ENCODE measurements at regions not wholly inside any gene's neighbourhood (a gene's known extent, or its start where the extent isn't known, plus 50 kb on each side); places are given as distances from the start of the nearest gene placed in this dataset.

DNA sequence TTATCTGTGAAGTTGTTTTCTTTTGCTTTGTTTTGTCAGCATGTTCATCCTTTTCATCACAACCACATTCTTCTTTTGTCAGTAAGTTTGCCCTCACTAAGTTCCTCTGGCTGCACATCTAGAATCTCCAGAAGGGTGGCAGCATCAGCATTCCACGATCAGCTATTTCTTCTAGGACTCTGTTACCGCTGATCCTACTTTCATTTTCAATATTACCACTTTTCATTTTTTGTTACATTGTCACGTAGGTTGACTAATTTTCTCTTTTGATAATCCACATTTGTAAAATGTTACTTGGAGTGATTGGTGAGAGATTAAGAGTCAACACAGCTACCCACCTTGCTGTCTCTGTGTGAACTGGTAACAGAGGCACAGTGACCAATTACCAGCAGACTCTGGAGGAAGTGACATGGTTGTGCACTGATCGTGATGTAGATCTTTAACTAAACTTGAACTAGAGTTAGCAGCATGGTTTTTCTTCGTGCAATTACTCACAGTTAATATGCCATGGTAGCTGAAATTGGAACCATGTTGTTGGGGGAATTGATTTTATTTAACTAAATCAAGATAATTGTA lies 307.9 kb upstream of the SLC35B3 start:
- Histone ChIP-seq H3K9ac (ENCODE audit: low read length) (no peak overlapping the region), H3K9me3 (ENCODE audit: low read length) (no peaks in the 10 kb centered on the region), H3F3A (ENCODE audit: low read length, unreplicated experiment) (no peaks in the 10 kb centered on the region), H2AFZ (ENCODE audit: low read length) (0 out of 2 replicates have a peak overlapping the region, but pooled peaks have one; percentile 11), H3K79me2 (ENCODE audit: low read length) (no peaks in the 10 kb centered on the region), H3K9me2 (replicated peaks; ENCODE audit: low read length) (no peaks in the 10 kb centered on the region), H3K27ac (ENCODE audit: low read length) (no peak overlapping the region), H3K4me2 (ENCODE audit: low read length) (peak overlapping the region; percentile 69), H4K20me1 (ENCODE audit: low read length) (0 out of 2 replicates have a peak, but pooled peaks cover 3% of the 10 kb centered on the region), H3K4me1 (ENCODE audit: insufficient read depth, low read length) (no peaks in the 10 kb centered on the region), H3K4me3 (ENCODE audit: low read length) (peak overlapping the region; percentile 39), H3K27me3 (ENCODE audit: low read length) (0 out of 2 replicates have a peak, but pooled peaks cover 2% of the 10 kb centered on the region), H3K36me3 (ENCODE audit: low read depth, low read length) (no peaks in the 10 kb centered on the region)
- no TSS peak for BruUV-seq (replicated peaks)
- DNase-seq (no peak), ATAC-seq (no peak)
- intact Hi-C loops (cut with micrococcal nuclease), result no loop called here
- TF ChIP-seq EZH2phosphoT487 (IDR thresholded peaks at IDR 0.05; ENCODE audit: borderline replicate concordance, low read length) (no peak), EZH2 (IDR thresholded peaks at IDR 0.05; ENCODE audit: low read length, unreplicated experiment) (no peak)
- TF ChIP-seq, protein P1, sequence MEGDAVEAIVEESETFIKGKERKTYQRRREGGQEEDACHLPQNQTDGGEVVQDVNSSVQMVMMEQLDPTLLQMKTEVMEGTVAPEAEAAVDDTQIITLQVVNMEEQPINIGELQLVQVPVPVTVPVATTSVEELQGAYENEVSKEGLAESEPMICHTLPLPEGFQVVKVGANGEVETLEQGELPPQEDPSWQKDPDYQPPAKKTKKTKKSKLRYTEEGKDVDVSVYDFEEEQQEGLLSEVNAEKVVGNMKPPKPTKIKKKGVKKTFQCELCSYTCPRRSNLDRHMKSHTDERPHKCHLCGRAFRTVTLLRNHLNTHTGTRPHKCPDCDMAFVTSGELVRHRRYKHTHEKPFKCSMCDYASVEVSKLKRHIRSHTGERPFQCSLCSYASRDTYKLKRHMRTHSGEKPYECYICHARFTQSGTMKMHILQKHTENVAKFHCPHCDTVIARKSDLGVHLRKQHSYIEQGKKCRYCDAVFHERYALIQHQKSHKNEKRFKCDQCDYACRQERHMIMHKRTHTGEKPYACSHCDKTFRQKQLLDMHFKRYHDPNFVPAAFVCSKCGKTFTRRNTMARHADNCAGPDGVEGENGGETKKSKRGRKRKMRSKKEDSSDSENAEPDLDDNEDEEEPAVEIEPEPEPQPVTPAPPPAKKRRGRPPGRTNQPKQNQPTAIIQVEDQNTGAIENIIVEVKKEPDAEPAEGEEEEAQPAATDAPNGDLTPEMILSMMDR (conservative IDR thresholded peaks at IDR 0.05; ENCODE audit: low read depth, low read length), result no peak
- ChIA-PET POLR2A (ENCODE audit: unreplicated experiment) (no interaction called here), CTCF (interaction anchor here (0.6 kb wide), 2 partner anchors 207 to 1696 kb away, joined by 3 to 4 read pairs; no protein-coding TSS in a partner anchor)

DNA sequence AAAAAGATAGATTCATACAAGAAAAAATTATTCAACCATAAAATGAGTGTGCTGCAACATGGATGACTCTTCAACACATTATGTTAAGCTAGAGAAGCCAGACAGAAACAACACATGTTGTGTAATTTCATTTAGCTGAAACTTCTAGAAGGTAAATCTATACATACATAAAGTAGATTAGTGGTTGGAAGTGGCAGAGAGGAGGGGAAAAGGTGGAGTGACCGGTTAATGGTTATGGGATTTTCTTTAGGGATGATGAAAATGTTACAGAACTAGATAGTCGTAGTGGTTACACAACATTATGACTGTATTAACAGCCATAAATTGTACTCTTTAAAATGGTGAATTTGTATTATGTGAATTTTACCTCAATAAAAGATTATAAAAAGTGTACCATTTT lies 304.1 kb upstream of the SLC35B3 start:
- intact Hi-C loops (cut with micrococcal nuclease), result no loop called here
- TF ChIP-seq, protein P1 (conservative IDR thresholded peaks at IDR 0.05; ENCODE audit: low read depth, low read length), result no peak
- TF ChIP-seq EZH2phosphoT487 (IDR thresholded peaks at IDR 0.05; ENCODE audit: borderline replicate concordance, low read length), result no peak
- TF ChIP-seq EZH2 (IDR thresholded peaks at IDR 0.05; ENCODE audit: low read length, unreplicated experiment), result no peak
- Histone ChIP-seq H3K4me2 (ENCODE audit: low read length) (no peak overlapping the region), H4K20me1 (ENCODE audit: low read length) (no peaks in the 10 kb centered on the region), H3K36me3 (ENCODE audit: low read depth, low read length) (no peaks in the 10 kb centered on the region), H3F3A (ENCODE audit: low read length, unreplicated experiment) (no peaks in the 10 kb centered on the region), H3K27me3 (ENCODE audit: low read length) (peaks cover 39% of the 10 kb centered on the region), H3K9ac (ENCODE audit: low read length) (no peak overlapping the region), H3K4me1 (ENCODE audit: insufficient read depth, low read length) (no peaks in the 10 kb centered on the region), H3K27ac (ENCODE audit: low read length) (no peak overlapping the region), H3K4me3 (ENCODE audit: low read length) (no peak overlapping the region), H3K9me3 (ENCODE audit: low read length) (no peaks in the 10 kb centered on the region), H3K79me2 (ENCODE audit: low read length) (no peaks in the 10 kb centered on the region), H2AFZ (ENCODE audit: low read length) (no peak overlapping the region), H3K9me2 (replicated peaks; ENCODE audit: low read length) (no peaks in the 10 kb centered on the region)
- ChIA-PET POLR2A (ENCODE audit: unreplicated experiment) (no interaction called here), CTCF (no interaction called here)
- BruUV-seq (replicated peaks), result no TSS peak
- DNase-seq (no peak), ATAC-seq (no peak)

DNA sequence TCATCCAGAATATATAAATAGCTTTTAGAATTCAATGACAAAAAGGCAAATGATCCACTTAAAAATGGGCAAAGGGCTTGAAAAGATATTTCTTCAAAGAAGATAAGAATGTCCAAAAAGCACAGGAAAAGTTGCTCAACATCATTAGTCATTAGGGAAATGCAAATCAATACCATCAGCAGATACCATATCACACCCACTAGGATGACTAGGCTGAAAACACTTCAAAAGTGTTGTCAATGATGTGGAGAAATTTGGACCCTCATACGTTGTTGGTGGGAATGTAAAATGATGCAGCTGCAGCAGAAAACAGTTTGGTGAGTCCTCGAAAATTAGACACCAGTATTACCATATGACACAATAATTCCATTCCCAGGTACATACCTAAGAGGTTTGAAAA lies 303.6 kb upstream of the SLC35B3 start:
- Histone ChIP-seq H3K4me3 (ENCODE audit: low read length) (no peak overlapping the region), H3K27me3 (ENCODE audit: low read length) (peaks cover 43% of the 10 kb centered on the region), H3K36me3 (ENCODE audit: low read depth, low read length) (no peaks in the 10 kb centered on the region), H4K20me1 (ENCODE audit: low read length) (no peaks in the 10 kb centered on the region), H3F3A (ENCODE audit: low read length, unreplicated experiment) (no peaks in the 10 kb centered on the region), H3K9ac (ENCODE audit: low read length) (no peak overlapping the region), H2AFZ (ENCODE audit: low read length) (no peak overlapping the region), H3K9me2 (replicated peaks; ENCODE audit: low read length) (no peaks in the 10 kb centered on the region), H3K79me2 (ENCODE audit: low read length) (no peaks in the 10 kb centered on the region), H3K9me3 (ENCODE audit: low read length) (no peaks in the 10 kb centered on the region), H3K27ac (ENCODE audit: low read length) (no peak overlapping the region), H3K4me1 (ENCODE audit: insufficient read depth, low read length) (no peaks in the 10 kb centered on the region), H3K4me2 (ENCODE audit: low read length) (no peak overlapping the region)
- POLR2A ChIA-PET (ENCODE audit: unreplicated experiment), result no interaction called here
- ATAC-seq (no peak), DNase-seq (no peak)
- no TSS peak for BruUV-seq (replicated peaks)
- TF ChIP-seq, protein P1 (conservative IDR thresholded peaks at IDR 0.05; ENCODE audit: low read depth, low read length), result no peak
- TF ChIP-seq EZH2 (IDR thresholded peaks at IDR 0.05; ENCODE audit: low read length, unreplicated experiment) (no peak), EZH2phosphoT487 (IDR thresholded peaks at IDR 0.05; ENCODE audit: borderline replicate concordance, low read length) (no peak)
- intact Hi-C loops (cut with micrococcal nuclease), result no loop called here
- CTCF ChIA-PET, result no interaction called here

All from PC-3 (cell line).